ENCODE measurements at regions not wholly inside any gene's neighbourhood (a gene's known extent, or its start where the extent isn't known, plus 50 kb on each side); places are given as distances from the start of the nearest gene placed in this dataset.

DNA sequence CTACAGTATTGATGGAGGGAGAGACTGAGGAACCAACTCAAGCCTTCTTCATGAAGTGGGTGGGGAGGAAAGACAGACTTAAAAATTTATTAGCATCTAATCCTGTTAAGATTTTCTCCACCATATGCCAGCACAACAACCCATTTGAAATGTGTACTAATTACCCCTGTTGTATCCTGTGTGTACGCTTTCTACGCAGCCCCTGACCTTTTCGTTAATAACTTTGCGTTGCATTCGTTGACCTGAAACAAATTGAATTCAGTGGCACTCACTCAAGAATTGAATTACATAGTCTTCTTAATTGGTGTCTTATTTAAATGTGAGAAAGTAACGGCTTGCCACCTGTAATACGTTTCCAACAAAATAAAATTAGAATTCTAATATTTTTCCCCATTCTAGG, 113.9 kb downstream of the LINC00237 start:
- TF ChIP-seq, protein P1, sequence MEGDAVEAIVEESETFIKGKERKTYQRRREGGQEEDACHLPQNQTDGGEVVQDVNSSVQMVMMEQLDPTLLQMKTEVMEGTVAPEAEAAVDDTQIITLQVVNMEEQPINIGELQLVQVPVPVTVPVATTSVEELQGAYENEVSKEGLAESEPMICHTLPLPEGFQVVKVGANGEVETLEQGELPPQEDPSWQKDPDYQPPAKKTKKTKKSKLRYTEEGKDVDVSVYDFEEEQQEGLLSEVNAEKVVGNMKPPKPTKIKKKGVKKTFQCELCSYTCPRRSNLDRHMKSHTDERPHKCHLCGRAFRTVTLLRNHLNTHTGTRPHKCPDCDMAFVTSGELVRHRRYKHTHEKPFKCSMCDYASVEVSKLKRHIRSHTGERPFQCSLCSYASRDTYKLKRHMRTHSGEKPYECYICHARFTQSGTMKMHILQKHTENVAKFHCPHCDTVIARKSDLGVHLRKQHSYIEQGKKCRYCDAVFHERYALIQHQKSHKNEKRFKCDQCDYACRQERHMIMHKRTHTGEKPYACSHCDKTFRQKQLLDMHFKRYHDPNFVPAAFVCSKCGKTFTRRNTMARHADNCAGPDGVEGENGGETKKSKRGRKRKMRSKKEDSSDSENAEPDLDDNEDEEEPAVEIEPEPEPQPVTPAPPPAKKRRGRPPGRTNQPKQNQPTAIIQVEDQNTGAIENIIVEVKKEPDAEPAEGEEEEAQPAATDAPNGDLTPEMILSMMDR (IDR thresholded peaks at IDR 0.05 in 8 of 11, conservative IDR thresholded peaks at IDR 0.05 in 3 of 11): no peak
- no peak for TF ChIP-seq POLR2A (IDR thresholded peaks at IDR 0.05)
- TF ChIP-seq POLR2AphosphoS5 (IDR thresholded peaks at IDR 0.05): no peak

All from spleen (tissue), 7 donors.